Renal cortical epithelial cell (primary cell): ENCODE measurements at regions not wholly inside any gene's neighbourhood (a gene's known extent, or its start where the extent isn't known, plus 50 kb on each side); places are given as distances from the start of the nearest gene placed in this dataset.
A peak's percentile ranks its signal among the peaks of the same experiment; 100 is the strongest.
"Not testable (repeated sequence)": the region's sequence is repeated elsewhere in the genome, so short reads cannot be mapped to it uniquely, and the experiment has no call there.

Experiments
- DNase-seq: peaks from one replicate; pipeline ENCODE4 v3.0.0-alpha.2; 2011; ENCODE audit warnings: low read depth

GRCh38 chrX:53883196-53883595, 161.1 kb downstream of the PHF8 start:
- no peak for DNase-seq

DNA sequence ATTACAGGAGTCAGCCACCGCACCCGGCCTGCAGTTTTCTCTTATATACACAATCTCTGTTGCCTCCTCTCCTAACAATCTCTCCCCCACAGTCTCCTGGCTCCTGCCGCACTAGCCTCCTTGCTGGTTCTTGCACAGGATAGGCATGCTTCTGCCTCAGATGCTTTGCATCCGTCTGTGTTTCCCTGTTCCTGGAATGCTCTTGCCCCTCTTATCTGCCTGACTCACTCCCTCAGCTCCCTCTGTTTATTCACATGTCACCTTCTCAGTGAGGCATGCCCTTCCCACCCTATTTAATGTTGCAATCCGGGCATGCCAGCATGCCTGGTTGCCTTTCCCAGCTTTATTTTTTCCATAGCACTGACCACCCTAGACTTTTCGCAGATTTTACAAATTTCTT, 161.9 kb downstream of the PHF8 start:
- DNase-seq, result peak; percentile 84

DNA sequence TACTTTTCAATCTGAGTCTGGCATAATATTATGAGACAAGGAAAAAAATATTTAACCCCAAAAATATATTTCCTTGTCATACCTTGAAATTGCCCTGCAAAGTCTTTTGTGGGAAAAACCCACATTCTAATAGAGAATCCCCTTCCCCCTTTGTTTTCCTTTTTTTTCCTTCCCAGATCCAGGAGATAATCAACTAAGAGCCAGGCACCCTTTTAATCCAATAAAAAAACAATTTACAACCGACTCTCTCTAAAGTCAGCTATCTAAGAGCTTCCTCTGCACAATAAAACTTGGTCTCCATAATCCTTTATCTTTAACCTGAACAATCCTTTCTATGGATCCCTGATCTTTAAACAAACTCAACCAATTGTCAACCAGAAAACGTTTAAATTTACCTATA, 163.5 kb downstream of the PHF8 start:
- DNase-seq, result not testable (repeated sequence)

- DNase-seq, result no peak
Observed at GRCh38 chrX:53859890-53860289, 173.4 kb upstream of the HUWE1 start.

GRCh38 chrX:53831662-53832635, 145.4 kb upstream of the HUWE1 start:
- DNase-seq, result peak; percentile 23

GRCh38 chrX:53824686-53825085, 138.2 kb upstream of the HUWE1 start:
- no peak for DNase-seq

GRCh38 chrX:53818115-53818514, 131.6 kb upstream of the HUWE1 start:
- not testable (repeated sequence) for DNase-seq

DNA sequence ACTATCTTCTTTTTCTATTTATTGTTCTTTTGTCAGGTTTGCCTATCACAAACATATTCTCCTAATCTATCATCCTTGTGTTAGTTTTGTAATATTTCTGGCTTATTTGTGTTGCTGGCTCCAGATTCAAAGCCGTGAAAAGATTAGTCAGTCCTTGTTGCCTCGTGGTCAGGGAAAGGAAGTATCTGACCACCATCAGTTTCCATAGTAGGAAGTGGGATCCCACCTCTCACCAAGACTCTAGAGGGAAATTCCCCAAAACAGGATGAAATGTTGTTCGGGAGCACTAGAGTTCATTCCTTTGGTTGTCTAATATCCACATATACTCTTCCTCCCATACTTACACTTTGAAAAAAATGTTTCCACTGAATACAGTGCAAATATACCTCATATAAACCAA, 131.0 kb upstream of the HUWE1 start:
- DNase-seq, result no peak

DNA sequence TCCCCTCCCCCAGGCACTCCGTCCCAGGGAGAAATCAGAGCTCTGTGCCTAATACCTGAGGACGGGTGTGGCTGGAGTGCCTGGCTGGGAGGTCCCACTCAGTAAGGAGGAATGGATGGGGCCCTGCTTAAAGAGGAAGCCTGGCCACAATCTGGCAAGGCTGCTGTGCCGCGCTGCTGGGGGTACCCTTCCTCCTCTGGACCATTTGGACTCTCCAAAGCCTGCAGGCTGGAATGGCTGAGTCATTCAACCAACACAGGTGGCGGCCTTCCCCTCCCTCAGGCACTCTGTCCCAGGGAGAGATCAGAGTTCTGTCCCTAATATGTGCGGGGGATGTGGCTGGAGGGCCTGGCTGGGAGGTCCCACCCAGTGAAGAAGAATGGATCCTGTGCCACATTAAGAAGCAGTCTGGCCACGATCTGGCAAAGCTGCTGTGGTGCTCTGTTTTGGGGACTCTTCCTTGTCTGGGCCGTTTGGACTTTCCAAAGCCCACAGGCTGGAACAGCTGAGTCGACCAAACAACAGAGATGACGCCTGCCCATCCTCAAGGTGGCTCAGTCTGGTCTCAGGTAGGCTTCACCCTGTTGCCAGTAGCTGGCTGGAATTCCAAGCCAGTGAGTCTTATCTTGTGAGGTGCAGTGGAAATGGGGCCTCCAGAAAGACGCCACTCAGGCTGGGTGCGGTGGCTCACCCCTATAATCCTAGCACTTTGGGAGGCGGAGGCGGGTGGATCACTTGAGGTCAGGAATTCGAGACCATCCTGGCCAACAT, 127.3 kb upstream of the HUWE1 start:
- no peak for DNase-seq

- no peak for DNase-seq
Observed at GRCh38 chrX:53798281-53798680, 111.8 kb upstream of the HUWE1 start.

DNA sequence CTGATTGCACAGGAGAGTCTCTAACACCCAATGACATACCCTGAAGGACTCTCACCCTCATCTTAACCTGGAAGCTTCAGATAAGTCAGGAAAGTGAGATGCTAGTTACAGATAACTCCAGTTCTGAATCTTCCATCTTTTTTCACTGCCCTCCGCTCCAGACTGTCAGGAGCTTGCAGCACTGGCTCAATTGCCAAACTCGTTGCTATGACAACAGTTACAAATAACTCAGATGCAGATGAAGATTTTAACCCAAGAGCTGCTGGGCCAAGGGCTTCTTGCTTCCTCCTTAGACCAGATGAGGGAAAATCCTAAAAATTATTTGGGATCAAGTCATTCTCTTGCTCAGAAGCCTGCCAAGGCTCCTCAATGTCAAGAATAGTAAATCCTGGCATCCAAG, 109.1 kb upstream of the HUWE1 start:
- DNase-seq, result no peak

- no peak for DNase-seq
Observed at GRCh38 chrX:53794181-53794580, 107.7 kb upstream of the HUWE1 start.

GRCh38 chrX:53768865-53769264, 82.3 kb upstream of the HUWE1 start:
- no peak for DNase-seq

DNA sequence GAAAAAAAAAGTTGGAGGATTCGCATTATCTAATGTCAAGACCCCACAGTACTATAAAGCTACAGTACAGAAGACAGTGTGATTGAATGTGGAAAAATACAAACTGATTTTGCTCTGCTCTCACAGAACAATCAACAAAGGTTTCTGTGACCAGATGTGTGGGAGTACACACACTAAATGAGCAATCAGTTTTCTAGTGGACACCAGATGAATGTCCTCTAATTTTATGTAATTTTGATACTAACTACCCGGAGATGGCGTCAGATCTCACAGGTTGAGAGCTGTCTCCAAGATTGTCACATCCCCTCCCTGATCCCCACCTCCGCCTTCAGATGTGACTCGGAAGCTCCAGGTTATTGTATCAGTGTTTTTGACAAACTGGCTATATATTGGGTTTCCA, 81.9 kb upstream of the HUWE1 start:
- DNase-seq, result no peak

DNA sequence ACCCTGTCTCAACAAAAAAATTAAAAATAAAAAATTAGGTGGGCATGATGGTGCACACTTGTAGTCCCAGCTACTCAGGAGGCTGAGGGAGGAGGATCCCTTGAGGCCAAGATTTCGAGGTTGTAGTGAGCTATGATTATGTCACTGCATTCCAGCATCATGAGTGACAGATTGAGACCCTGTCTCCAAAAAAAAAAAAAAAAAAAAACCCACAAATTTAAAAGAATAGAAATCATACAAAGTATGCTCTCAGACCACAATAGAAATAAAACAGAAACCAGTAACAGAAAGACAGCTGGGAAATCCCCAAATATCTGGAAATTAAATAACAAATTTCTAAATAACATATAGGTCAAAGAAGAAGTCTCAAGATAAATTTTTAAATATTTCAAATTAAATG, 81.0 kb upstream of the HUWE1 start:
- DNase-seq, result no peak

GRCh38 chrX:53757181-53757580, 70.7 kb upstream of the HUWE1 start:
- not testable (repeated sequence) for DNase-seq

DNA sequence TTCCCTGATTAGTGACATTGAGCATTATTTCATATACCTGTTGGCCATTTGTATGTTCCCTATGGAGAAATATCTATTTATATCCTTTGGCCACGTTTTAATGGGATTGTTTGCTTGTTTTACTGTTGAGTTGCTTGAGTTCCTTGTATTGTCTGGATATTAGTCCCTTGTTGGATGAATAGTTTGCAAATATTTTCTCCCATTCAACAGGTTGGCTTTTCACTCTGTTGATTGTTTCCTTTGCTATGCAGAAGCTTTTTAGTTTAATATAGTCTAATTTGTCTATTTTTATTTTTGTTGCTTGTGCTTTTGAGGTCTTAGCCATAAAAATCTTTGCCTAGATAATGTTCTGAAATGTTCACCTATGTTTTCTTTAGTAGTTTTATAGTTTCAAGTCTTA, 60.2 kb upstream of the HUWE1 start:
- no peak for DNase-seq

GRCh38 chrX:53743244-53743643, 56.7 kb upstream of the HUWE1 start:
- DNase-seq, result no peak

DNA sequence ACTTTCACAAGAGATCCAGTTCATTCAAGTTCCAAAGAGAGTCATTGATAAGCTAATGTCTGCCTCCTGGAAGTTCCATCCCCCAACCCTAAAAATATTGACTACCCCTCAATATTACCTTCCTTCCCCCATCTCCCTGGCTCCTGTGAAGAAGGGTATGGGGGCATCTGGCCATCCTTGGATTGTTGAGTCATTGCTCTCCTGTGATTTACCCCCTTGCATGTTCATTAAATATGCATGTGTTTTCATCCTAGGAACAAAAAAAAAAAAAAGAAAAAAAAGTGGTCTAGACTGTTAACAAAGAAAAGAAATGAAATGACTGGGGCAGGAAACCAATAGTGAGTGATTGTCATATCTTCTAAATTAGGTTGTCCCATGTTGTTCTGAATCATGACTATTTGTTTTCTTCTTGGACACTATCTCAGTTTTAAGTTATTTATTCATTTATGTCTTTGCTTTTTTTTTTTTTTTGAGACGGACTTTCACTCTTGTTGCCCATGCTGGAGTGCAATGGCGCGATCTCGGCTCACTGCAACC, 51.9 kb upstream of the HUWE1 start:
- no peak for DNase-seq
